HG03354 (cell line): ENCODE measurements at regions not wholly inside any gene's neighbourhood (a gene's known extent, or its start where the extent isn't known, plus 50 kb on each side); places are given as distances from the start of the nearest gene placed in this dataset.
"Not testable (repeated sequence)": the region's sequence is repeated elsewhere in the genome, so short reads cannot be mapped to it uniquely, and the experiment has no call there.

Experiments
- ATAC-seq: cut with Tn5 transposase; IDR thresholded peaks from one replicate; pipeline ENCODE4 v1.9.1; 2021; ENCODE audit warnings: mild to moderate bottlenecking; ENCODE audit not compliant: unreplicated experiment, poor library complexity, severe bottlenecking

GRCh38 chr1:187756684-187757083, 927.9 kb downstream of the PLA2G4A start:
- ATAC-seq, result not testable (repeated sequence)

GRCh38 chr1:187759825-187760333, 931.1 kb downstream of the PLA2G4A start:
- ATAC-seq, result no peak

DNA sequence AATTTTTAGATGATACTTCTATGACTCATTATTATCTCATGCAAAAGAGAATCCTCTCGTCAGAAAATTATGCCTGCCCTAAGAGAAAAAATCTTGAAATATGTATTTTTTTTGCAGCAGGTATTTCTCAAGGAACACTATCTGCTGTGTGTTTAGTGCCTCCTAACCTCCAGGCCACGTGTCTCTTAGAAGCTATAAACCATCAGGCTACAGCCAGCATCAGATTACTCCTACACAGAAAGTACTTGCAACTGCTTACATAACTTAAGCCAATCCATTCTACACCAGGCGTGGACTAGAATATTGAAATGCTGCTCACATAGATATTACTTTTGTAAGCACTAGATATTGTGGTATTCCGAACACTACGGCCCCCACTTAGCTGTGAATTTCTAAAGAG, 933.4 kb downstream of the PLA2G4A start:
- no peak for ATAC-seq

GRCh38 chr1:187763465-187763864, 934.7 kb downstream of the PLA2G4A start:
- ATAC-seq, result no peak

GRCh38 chr1:187763976-187764375, 935.2 kb downstream of the PLA2G4A start:
- ATAC-seq, result no peak

DNA sequence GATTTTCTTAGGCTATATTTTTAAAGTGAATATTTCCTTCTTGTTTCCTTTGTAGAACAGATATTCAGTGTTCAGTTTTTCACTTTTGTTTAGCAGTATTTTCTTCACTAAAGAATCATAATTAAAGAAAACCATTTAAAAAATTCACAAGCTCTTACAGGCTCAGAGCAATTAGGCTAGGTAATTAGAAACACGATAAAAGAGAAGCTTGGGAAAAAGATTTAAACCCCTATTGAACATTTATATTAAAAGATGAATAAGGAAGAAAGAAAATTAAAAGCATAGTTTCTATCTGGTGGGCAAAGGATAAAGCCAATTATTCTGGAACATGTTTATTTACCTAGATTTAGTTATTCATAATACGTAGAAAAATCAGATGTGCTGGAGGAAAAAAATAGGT, 942.6 kb downstream of the PLA2G4A start:
- ATAC-seq, result no peak

DNA sequence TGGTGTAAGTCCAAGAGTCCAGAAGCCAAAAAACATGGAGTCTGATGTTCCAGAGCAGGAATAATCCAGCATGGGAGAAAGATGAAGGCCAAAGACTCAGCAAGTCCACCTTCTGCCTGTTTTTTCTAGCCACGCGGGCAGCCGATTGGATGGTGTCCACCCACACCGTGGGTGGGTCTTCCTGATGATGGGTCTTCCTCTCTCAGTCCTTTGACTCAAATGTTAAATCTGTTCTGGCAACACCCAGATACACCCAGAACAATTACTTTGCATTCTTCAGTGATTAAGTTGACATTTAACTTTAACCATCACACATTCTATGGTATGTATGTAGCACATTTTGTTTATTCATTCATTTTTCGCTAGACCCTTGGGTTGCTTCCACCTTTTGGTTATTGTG, 944.4 kb downstream of the PLA2G4A start:
- no peak for ATAC-seq

- ATAC-seq, result no peak
Measured at GRCh38 chr1:187787736-187788135, 959.0 kb downstream of the PLA2G4A start.

DNA sequence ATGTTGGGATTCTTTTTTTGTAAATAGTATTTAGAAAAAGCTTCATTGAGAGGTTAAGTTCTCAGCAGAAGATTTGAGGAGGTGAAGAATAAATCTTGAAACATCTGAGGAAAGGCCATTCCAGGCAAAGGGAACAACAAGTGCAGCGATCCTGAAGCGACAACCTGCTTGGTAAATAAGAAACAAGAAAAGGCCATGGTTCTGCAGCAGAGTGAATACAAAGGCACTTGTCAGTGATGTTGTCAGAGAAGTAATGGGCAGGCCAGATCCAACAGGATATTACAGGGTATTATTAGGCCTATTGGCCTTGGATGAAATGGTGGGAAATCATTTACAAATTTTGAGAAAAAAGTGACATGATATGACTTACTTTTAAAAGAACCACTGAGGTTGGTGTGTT, 960.0 kb downstream of the PLA2G4A start:
- ATAC-seq, result no peak

- no peak for ATAC-seq
Measured at GRCh38 chr1:187790724-187791123, 962.0 kb downstream of the PLA2G4A start.

- no peak for ATAC-seq
Measured at GRCh38 chr1:187794561-187794960, 965.8 kb downstream of the PLA2G4A start.

DNA sequence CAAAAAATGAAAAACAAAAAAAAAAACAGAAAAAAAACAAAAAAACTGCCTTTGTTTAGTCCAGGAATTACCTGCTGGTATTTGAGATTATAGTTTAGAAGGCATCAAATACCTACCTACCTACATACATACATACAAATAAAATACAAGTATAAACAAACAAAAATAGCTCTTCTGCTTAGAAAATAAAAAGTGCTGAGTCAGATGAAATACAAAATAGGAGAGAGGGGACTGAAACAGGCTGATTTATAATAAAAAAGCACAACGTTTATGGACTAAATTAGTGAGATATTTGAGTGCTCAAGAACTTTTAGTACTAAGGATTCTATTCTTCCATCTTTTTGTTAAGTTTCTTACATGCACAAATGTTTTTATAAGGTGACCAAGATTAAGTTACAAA, 980.8 kb downstream of the PLA2G4A start:
- no peak for ATAC-seq

- no peak for ATAC-seq
Measured at GRCh38 chr1:187816646-187817045, 987.9 kb downstream of the PLA2G4A start.

GRCh38 chr1:187817782-187818181, 989.0 kb downstream of the PLA2G4A start:
- no peak for ATAC-seq

GRCh38 chr1:187819086-187819485, 990.3 kb downstream of the PLA2G4A start:
- ATAC-seq, result no peak

GRCh38 chr1:187836557-187836956, 1007.8 kb downstream of the PLA2G4A start:
- no peak for ATAC-seq

DNA sequence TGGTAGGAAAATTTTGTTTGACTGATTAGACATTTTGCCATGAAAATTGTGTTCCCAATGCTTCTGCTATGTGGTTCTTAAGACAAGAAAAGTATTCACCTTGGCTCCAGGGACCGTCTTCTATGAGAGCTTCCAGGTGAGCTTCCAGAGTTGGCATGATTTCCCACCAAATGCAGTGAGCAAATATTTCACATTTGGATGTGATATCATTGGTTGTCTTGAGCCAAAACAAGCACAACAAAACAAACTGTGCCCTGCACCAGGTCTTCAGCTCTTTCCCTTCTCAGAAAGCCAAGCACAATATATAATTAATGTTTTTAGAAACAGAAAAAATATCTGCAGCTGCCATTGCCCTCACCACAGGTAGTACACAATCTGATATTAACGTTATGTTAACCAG, 1009.0 kb downstream of the PLA2G4A start:
- ATAC-seq, result no peak

DNA sequence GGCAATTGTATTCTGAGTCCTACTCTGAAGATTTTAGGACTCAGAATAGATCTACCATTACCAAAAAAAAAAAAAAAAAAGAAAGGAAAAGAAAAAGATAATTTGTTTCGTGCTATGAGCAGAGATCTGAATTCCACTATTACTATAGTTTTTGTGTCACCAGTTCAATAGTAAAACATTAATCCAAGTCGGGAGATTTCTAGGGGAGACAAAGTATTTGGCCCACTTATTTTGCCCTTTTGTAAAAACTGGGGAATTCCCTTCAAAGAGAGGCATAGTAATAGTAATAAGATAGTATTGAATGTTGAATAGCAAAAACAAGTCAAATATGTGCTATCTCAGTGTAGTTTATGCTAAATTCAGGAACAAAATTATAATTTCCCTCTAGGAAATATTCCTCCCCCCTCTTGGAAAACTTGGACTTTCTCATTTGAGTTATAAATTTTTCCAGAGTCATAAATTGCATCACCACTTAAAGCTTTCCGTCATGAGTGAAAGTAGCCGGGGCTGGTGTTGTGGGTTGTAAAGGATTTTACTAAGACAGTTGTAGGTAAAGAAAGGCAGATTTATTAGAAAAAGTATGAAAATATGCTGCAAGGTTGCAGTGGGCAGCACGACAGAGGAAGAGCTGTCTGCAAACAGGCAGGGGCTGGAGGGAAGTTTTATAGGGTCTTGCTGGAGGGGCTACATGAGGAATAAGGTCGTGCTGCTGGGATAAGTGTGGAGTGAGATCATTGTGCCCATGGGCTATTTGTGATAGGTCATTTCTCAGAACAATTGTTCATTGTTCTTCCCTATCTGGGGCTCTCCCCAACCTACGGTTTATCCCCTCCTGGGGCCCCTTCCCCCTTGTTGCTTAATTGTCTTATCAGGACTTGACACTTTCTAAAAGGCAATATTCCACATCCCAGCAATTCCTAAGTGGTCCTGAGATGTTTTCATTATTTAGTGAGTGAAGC, 1009.9 kb downstream of the PLA2G4A start:
- ATAC-seq, result no peak

- ATAC-seq, result no peak
Measured at GRCh38 chr1:187839873-187840272, 1011.1 kb downstream of the PLA2G4A start.

- ATAC-seq, result no peak
Measured at GRCh38 chr1:187840557-187840956, 1011.8 kb downstream of the PLA2G4A start.

DNA sequence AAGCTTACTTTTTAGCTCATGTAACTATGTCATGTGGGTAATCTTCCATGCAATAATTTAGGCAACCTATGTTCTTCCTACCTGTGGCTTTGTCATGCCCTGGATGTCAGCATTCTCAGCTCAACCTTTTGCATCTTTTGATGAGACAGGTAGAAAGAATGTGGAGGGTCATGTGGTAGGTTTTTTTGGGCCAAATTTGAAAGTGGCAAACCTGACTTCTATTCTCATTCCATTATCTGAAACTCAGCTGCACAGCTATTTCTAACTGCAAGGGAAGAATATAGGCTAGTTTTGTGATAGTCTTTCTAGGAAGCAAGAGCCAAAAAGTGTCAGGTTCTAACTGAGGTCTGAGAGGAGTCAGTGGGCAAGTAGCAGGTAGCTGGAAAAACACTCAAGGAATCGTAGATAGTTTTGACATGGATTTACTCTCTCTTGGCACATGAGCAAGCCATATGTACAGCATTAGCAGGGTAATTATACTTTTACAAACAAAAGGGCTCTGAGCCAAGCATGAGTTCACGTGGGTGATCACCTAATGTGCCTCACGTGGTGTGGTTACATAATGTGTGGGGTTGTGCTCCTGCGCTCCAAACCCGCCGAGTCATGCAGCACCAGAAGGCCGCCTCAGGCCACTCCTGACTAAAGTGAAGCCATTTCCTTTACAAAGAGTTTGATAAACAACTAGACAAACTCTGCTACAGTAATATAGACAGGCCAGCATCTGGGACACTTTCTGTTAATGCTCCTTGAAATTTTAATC, 1013.8 kb downstream of the PLA2G4A start:
- ATAC-seq, result no peak
